ENCODE measurements at regions not wholly inside any gene's neighbourhood (a gene's known extent, or its start where the extent isn't known, plus 50 kb on each side); places are given as distances from the start of the nearest gene placed in this dataset.

- TF ChIP-seq ZBTB10 (CRISPR knock-in tag; IDR thresholded peaks at IDR 0.05; ENCODE audit: borderline replicate concordance) (no peak), TAF1 (CRISPR knock-in tag; IDR thresholded peaks at IDR 0.05) (peak; percentile 93), TFDP2 (CRISPR knock-in tag; IDR thresholded peaks at IDR 0.05) (0 out of 2 replicates have a peak, but pooled peaks have one; percentile 15), ZNF577 (CRISPR knock-in tag; IDR thresholded peaks at IDR 0.05; ENCODE audit: borderline replicate concordance, low read depth) (no peak), ZNF503 (CRISPR knock-in tag; IDR thresholded peaks at IDR 0.05) (no peak), ZNF24 (IDR thresholded peaks at IDR 0.05) (no peak), MED13 (CRISPR knock-in tag; IDR thresholded peaks at IDR 0.05) (no peak), ZNF17 (CRISPR knock-in tag; IDR thresholded peaks at IDR 0.05) (no peak), NFE2L2 (IDR thresholded peaks at IDR 0.05; ENCODE audit: low read length) (no peak), ZNF878 (CRISPR knock-in tag; IDR thresholded peaks at IDR 0.05) (0 out of 2 replicates have a peak, but pooled peaks have one; percentile 28), ZNF138 (CRISPR knock-in tag; IDR thresholded peaks at IDR 0.05; ENCODE audit: low read depth) (no peak), ZNF512B (CRISPR knock-in tag; IDR thresholded peaks at IDR 0.05; ENCODE audit: borderline replicate concordance) (no peak), FOXM1 (CRISPR knock-in tag; IDR thresholded peaks at IDR 0.05) (no peak), ZNF879 (CRISPR knock-in tag; IDR thresholded peaks at IDR 0.05) (no peak), CCAR2 (optimal IDR thresholded peaks at IDR 0.05; ENCODE audit: low read depth, low read length) (no peak), MTA1 (CRISPR knock-in tag; IDR thresholded peaks at IDR 0.05; ENCODE audit: borderline replicate concordance) (no peak), PRPF4 (IDR thresholded peaks at IDR 0.05; ENCODE audit: low read depth, low read length, poor library complexity, severe bottlenecking) (no peak), KDM3A (CRISPR knock-in tag; IDR thresholded peaks at IDR 0.05; ENCODE audit: low read depth) (no peak), ESRRA (CRISPR knock-in tag; IDR thresholded peaks at IDR 0.05; ENCODE audit: low read depth) (0 out of 2 replicates have a peak, but pooled peaks have one; percentile 17), CSRNP2 (CRISPR knock-in tag; conservative IDR thresholded peaks at IDR 0.05; ENCODE audit: low read depth) (no peak)
Observed at GRCh38 chr13:64075543-64076271, 2660.1 kb upstream of the PCDH20 start (continued).
